ENCODE measurements at regions not wholly inside any gene's neighbourhood (a gene's known extent, or its start where the extent isn't known, plus 50 kb on each side); places are given as distances from the start of the nearest gene placed in this dataset.

- Histone ChIP-seq H3K9ac (ENCODE audit: control insufficient read depth, extremely low read depth, insufficient read depth, low read length) (no peak overlapping the region), H3K4me1 (ENCODE audit: control insufficient read depth, extremely low read depth, insufficient read depth, low read length) (no peaks in the 10 kb centered on the region), H4K20me1 (ENCODE audit: control insufficient read depth, extremely low read depth, insufficient read depth, low read length) (no peaks in the 10 kb centered on the region), H3K79me2 (ENCODE audit: control insufficient read depth, insufficient read depth, low read length) (no peaks in the 10 kb centered on the region), H3K9me1 (ENCODE audit: control insufficient read depth, extremely low read depth, insufficient read depth, low read length) (no peaks in the 10 kb centered on the region), H3K27me3 (ENCODE audit: control insufficient read depth, extremely low read depth, insufficient read depth, low read length) (no peaks in the 10 kb centered on the region), H3K4me3 (ENCODE audit: control insufficient read depth in 2 of 3, extremely low read depth in 1 of 3, insufficient read depth in 2 of 3, low read depth in 1 of 3, low read length in 3 of 3) (no peak overlapping the region), H3K4me2 (ENCODE audit: control insufficient read depth, extremely low read depth, insufficient read depth, low read depth, low read length) (no peak overlapping the region), H3K36me3 (ENCODE audit: control insufficient read depth in 2 of 2, extremely low read depth in 1 of 2, insufficient read depth in 2 of 2, low read length in 2 of 2) (no peaks in the 10 kb centered on the region), H2AFZ (ENCODE audit: control insufficient read depth, low read length) (no peak overlapping the region), H3K27ac (ENCODE audit: control insufficient read depth, insufficient read depth, low read length) (no peak overlapping the region), H3K9me3 (ENCODE audit: control insufficient read depth, low read depth, low read length) (peaks cover 22% of the 10 kb centered on the region)
- DNase-seq (ENCODE audit: low read depth, low spot score) (no peak), FAIRE-seq (no peak)
- TF ChIP-seq CTCF (optimal IDR thresholded peaks at IDR 0.05 in 1 of 3, IDR thresholded peaks at IDR 0.05 in 1 of 3, conservative IDR thresholded peaks at IDR 0.05 in 1 of 3; ENCODE audit: extremely low read depth in 1 of 3, insufficient read depth in 2 of 3, low read length in 3 of 3) (no peak), EZH2 (IDR thresholded peaks at IDR 0.05; ENCODE audit: low read length) (no peak)
- dilution Hi-C loops (cut with MboI; ENCODE audit: extremely low pct_ligation_motif_present, low sequenced_read_pairs), result no loop called here
These were observed 361.1 kb downstream of the GLRX3 start for GRCh38 chr10:130497056-130498010.

- dilution Hi-C loops (cut with MboI; ENCODE audit: extremely low pct_ligation_motif_present, low sequenced_read_pairs), result no loop called here
- FAIRE-seq, result no peak
These were observed 361.9 kb downstream of the GLRX3 start for GRCh38 chr10:130498042-130498441.

More at GRCh38 chr10:130498042-130498441, 361.9 kb downstream of the GLRX3 start:
- H3K4me2 ChIP-seq (ENCODE audit: control insufficient read depth, extremely low read depth, insufficient read depth, low read depth, low read length), result no peak overlapping the region
- H3K36me3 ChIP-seq (ENCODE audit: control insufficient read depth in 2 of 2, extremely low read depth in 1 of 2, insufficient read depth in 2 of 2, low read length in 2 of 2), result no peaks in the 10 kb centered on the region
- DNase-seq (ENCODE audit: low read depth, low spot score), result no peak
- no peak overlapping the region for H2AFZ ChIP-seq (ENCODE audit: control insufficient read depth, low read length)
- H3K9me1 ChIP-seq (ENCODE audit: control insufficient read depth, extremely low read depth, insufficient read depth, low read length), result no peaks in the 10 kb centered on the region
- peaks cover 18% of the 10 kb centered on the region for H3K9me3 ChIP-seq (ENCODE audit: control insufficient read depth, low read depth, low read length)
- H3K27ac ChIP-seq (ENCODE audit: control insufficient read depth, insufficient read depth, low read length), result no peak overlapping the region
- H4K20me1 ChIP-seq (ENCODE audit: control insufficient read depth, extremely low read depth, insufficient read depth, low read length), result no peaks in the 10 kb centered on the region
- no peak overlapping the region for H3K9ac ChIP-seq (ENCODE audit: control insufficient read depth, extremely low read depth, insufficient read depth, low read length)
- H3K27me3 ChIP-seq (ENCODE audit: control insufficient read depth, extremely low read depth, insufficient read depth, low read length), result no peaks in the 10 kb centered on the region
- TF ChIP-seq EZH2 (IDR thresholded peaks at IDR 0.05; ENCODE audit: low read length) (no peak), CTCF (optimal IDR thresholded peaks at IDR 0.05 in 1 of 3, IDR thresholded peaks at IDR 0.05 in 1 of 3, conservative IDR thresholded peaks at IDR 0.05 in 1 of 3; ENCODE audit: extremely low read depth in 1 of 3, insufficient read depth in 2 of 3, low read length in 3 of 3) (no peak)
- no peaks in the 10 kb centered on the region for H3K4me1 ChIP-seq (ENCODE audit: control insufficient read depth, extremely low read depth, insufficient read depth, low read length)
- no peak overlapping the region for H3K4me3 ChIP-seq (ENCODE audit: control insufficient read depth in 2 of 3, extremely low read depth in 1 of 3, insufficient read depth in 2 of 3, low read depth in 1 of 3, low read length in 3 of 3)
- no peaks in the 10 kb centered on the region for H3K79me2 ChIP-seq (ENCODE audit: control insufficient read depth, insufficient read depth, low read length)
